Loucy (cell line): ENCODE measurements at regions not wholly inside any gene's neighbourhood (a gene's known extent, or its start where the extent isn't known, plus 50 kb on each side); places are given as distances from the start of the nearest gene placed in this dataset.
"Not testable (repeated sequence)": the region's sequence is repeated elsewhere in the genome, so short reads cannot be mapped to it uniquely, and the experiment has no call there.

ENCODE experiments used
- EZH2phosphoT487 ChIP-seq: fragments of 200-600 bp; IDR thresholded peaks from 2 replicates; pipeline ENCODE4 v1.6.1; 2018; ENCODE audit warnings: antibody characterized with exemption, mild to moderate bottlenecking, moderate library complexity, borderline replicate concordance
- TF ChIP-seq, protein P1 (sequence below): fragments of 200-600 bp; sonication (generic); conservative IDR thresholded peaks from 2 replicates; pipeline ENCODE4 v1.5.1; 2014; ENCODE audit warnings: mild to moderate bottlenecking, antibody characterized with exemption, low read length

DNA sequence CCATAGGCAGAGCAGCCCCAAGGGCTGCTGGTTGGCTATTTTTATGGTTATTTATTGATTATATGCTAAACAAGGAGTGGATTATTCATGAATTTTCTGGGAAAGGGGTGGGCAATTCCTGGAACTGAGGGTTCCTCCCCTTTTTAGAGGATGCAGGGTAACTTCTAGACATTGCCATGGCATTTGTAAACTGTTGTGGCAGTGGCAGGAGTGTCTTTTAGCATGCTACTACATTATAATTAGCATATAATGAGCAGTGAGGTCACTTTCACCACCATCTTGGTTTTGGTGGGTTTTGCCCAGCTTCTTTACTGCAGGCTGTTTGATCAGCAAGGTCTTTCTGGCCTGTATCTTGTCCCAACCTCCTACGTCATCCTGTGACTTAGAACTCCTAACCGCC is 112.2 kb downstream of the RHOU start:
- not testable (repeated sequence) for TF ChIP-seq EZH2phosphoT487
- TF ChIP-seq, protein P1, sequence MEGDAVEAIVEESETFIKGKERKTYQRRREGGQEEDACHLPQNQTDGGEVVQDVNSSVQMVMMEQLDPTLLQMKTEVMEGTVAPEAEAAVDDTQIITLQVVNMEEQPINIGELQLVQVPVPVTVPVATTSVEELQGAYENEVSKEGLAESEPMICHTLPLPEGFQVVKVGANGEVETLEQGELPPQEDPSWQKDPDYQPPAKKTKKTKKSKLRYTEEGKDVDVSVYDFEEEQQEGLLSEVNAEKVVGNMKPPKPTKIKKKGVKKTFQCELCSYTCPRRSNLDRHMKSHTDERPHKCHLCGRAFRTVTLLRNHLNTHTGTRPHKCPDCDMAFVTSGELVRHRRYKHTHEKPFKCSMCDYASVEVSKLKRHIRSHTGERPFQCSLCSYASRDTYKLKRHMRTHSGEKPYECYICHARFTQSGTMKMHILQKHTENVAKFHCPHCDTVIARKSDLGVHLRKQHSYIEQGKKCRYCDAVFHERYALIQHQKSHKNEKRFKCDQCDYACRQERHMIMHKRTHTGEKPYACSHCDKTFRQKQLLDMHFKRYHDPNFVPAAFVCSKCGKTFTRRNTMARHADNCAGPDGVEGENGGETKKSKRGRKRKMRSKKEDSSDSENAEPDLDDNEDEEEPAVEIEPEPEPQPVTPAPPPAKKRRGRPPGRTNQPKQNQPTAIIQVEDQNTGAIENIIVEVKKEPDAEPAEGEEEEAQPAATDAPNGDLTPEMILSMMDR: not testable (repeated sequence)
